ENCODE measurements at regions not wholly inside any gene's neighbourhood (a gene's known extent, or its start where the extent isn't known, plus 50 kb on each side); places are given as distances from the start of the nearest gene placed in this dataset.
"Not testable (repeated sequence)": the region's sequence is repeated elsewhere in the genome, so short reads cannot be mapped to it uniquely, and the experiment has no call there.

DNA sequence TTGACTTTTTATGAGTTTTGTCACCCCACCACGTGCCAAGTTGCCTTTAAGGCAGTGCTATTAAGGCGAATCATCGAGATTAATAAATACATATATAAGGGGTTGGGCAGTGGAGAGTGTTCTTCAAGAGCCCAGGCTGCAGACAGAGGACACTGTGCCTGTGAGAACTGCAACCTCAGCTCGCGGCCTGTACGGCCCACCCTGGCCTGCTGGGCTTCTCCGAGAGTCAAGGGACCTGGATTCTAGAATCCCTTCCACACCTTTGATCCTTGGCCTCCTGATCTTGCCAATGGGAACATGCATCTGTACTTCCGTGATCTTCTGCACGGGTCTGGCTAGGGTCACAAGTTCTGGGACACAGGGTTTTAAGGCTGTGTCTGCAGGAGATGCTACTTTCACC lies 54.5 kb downstream of the IRX5 start:
- no peak for DNase-seq (ENCODE audit: low spot score)
- in situ Hi-C loops (cut with HindIII; ENCODE audit: low sequenced_read_pairs) = no loop called here

DNA sequence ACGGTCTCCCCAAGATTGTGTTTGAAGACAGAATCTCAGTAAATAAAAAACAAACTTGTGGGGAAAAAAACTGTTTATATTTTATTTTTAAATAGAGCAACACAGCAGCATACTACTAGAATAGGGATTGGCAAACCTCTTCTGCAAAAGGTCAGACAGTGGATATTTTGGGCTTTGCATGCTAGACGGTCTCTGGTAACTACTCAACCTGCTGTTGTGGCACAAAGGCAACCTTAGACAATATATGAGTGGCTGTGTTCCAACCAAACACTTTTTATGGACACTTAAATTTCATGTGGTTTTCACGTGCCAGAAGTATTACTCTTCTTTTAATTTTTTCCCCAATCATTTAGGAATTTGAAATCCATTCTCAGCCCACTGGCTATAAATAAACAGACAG lies 55.0 kb downstream of the IRX5 start:
- in situ Hi-C loops (cut with HindIII; ENCODE audit: low sequenced_read_pairs) = no loop called here
- DNase-seq (ENCODE audit: low spot score) = no peak

DNA sequence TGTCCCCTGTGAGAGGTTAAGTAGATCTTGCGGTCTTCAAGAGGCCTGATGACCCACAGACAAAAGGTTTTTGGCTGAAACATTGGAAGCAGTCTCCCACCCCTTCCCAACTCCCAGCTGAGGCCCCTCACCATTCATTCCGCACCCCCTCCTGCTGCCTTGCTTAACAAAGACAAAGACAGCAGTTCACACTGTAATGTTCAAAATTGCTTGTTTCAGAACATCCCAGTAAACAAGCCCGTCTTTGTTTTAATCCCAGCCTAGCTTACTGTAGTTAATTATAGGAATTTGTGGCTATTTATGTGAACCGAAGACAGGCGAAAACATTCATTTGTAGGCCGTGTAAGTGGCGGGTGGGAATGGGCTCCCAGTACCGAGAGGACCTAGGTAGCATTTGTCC lies 55.7 kb downstream of the IRX5 start:
- DNase-seq (ENCODE audit: low spot score) = no peak
- in situ Hi-C loops (cut with HindIII; ENCODE audit: low sequenced_read_pairs) = no loop called here

DNA sequence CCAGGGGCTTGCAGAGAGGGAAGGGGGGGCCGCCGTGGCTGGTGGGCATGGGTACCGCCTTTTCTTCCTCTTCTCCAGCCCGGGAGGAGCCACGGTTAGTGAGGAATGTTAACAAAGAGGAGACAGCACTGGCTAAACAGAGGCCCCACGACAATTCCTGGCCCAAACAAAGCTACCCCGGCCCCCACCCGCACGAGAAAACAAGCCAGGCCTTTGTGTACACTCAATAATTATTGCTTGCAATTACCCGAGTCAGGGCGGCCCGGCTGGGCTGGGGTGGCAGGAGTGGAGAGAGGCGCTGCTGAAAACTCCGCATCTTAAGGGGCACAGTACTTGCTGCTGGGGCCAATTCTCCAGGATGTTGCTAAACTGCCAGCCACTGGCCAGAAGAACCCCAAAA lies 56.4 kb downstream of the IRX5 start:
- DNase-seq (ENCODE audit: low spot score) = no peak
- in situ Hi-C loops (cut with HindIII; ENCODE audit: low sequenced_read_pairs) = no loop called here

DNA sequence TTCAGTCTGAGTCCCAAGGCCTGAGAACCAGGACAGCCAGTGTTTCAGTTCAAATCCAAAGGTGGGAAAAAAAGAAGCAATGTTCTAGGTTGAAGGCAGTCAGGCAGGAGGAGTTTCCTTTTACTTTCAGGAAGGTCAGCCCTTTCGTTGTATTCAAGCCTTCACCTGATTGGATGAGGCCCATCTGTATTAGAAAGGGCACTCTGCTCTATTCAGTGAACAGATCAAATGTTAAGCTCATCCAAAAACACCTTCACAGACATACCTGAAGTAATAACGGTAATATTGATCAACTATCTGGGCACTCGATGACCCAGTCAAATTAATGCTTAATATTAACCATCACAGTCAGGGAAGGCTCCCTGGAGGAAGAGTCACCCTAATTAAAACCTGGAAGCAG lies 60.9 kb downstream of the IRX5 start:
- in situ Hi-C loops (cut with HindIII; ENCODE audit: low sequenced_read_pairs) = no loop called here
- no peak for DNase-seq (ENCODE audit: low spot score)

- DNase-seq (ENCODE audit: low spot score); in situ Hi-C loops (cut with HindIII; ENCODE audit: low sequenced_read_pairs): not testable (repeated sequence)
These were observed 61.3 kb downstream of the IRX5 start for GRCh38 chr16:54991946-54992345.

DNA sequence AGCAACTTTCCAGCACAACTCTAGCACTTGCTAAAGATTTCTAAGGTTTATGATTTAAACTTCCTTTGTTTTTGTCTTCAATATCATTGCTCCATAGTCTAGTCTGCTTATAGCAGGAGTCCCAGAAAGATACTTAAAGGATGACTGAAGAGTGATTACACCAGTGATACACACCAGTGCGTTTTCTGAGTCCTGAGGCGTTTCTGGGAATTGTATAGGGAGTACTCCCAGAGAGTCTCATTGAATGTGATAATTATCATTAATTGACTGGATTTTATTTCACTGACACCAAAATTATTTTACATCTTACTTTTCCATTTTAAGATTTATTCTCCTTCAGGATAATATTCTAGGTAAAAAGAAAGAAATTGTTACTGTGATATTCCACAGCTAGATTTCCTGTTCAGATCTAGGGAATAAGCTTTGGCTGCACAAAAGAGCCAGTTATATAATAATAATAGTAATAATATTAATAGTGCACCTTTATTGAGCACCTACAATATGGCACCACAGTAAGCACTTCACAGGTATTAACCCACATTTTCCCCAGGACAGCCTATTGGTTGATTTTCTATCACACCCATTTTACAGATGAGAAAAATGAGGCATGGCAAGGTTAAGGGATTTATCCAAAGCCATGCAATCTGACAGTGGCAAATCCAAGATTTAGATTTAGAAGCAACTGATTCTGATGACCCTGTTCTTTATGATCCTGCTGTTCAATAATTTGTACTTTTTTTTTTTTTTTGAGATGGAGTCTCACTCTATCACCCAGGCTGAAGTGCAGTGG lies 62.6 kb downstream of the IRX5 start:
- in situ Hi-C loops (cut with HindIII; ENCODE audit: low sequenced_read_pairs) = no loop called here
- no peak for DNase-seq (ENCODE audit: low spot score)

DNA sequence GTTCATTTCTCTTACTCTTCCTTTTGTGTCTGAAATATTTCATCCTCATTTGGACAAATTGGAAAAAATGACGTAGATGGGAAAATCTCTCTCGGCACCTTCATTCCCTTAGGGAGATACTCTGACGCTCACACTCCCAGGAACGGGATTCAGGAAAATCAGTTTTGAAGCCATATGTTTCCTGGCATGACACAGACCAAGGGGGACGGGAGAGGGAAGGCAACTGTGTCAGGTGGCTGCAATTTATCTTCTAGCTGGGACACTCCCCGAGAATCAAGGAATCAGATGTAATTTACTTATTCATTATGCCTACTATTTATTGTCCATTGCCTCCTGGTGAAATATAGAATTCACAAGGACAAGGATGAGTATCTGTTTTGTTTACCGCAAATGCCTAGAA lies 65.5 kb downstream of the IRX5 start:
- DNase-seq (ENCODE audit: low spot score) = no peak
- in situ Hi-C loops (cut with HindIII; ENCODE audit: low sequenced_read_pairs) = no loop called here

DNA sequence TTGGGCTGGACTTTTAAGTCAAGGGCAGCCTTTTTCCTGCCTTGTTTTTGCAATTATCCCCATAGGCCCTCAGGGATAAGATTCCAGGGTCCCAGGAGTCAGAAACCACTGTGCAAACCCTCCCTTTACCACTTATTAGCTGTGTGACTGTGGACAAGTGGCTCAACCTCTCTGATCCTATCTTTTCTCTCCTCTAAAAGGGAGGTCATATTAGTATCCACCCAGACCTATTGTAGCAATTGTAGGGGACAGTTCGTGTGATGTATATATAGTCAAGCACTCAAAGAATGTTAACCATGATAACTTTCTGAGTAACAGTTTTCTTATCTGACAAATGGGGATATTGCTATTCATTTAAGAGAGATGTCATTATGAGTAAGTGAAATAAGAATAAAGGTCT lies 68.2 kb downstream of the IRX5 start:
- in situ Hi-C loops (cut with HindIII; ENCODE audit: low sequenced_read_pairs) = no loop called here
- DNase-seq (ENCODE audit: low spot score) = no peak

GRCh38 chr16:54999481-54999880 lies 68.8 kb downstream of the IRX5 start:
- DNase-seq (ENCODE audit: low spot score) = no peak
- in situ Hi-C loops (cut with HindIII; ENCODE audit: low sequenced_read_pairs) = no loop called here

DNA sequence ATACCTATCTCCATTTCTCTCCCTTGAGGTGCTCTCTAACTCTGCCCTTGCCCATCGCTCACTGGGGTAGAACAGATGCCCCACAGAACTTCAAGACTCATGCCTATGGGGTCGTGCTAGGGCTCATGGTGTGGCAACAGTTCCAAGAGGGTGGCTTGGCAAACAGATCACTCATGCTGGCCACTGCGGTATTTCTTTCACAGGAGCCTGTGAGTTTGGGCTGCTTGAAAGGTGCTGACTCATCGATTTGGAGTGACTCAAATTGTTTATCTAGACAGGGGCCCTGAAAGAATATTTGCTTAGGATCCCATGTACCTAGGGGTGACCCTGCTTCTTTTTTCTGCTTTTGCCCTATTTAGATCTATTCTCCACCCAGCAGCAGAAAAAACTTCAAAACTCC lies 69.9 kb downstream of the IRX5 start:
- DNase-seq (ENCODE audit: low spot score) = no peak
- in situ Hi-C loops (cut with HindIII; ENCODE audit: low sequenced_read_pairs) = no loop called here

GRCh38 chr16:55001931-55002330 lies 71.3 kb downstream of the IRX5 start:
- in situ Hi-C loops (cut with HindIII; ENCODE audit: low sequenced_read_pairs) = no loop called here
- no peak for DNase-seq (ENCODE audit: low spot score)

DNA sequence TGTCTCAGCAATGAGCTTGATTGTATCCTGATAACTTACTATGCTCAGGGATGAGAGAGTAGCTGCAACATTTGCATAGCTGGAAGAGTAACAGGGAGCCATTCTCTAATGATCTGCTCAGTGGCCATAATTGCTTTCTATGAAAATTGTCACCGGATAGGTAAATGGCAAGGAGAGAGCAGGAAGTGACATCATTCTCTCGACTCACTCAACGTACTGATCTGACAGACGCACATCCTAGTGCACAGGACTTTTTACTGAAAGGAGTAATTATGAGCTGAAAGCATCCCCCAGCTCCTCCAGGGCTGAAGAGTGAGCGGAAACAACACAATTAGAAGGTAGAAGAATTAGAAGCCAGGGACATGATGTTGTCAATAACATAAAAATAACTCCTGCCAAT lies 71.8 kb downstream of the IRX5 start:
- DNase-seq (ENCODE audit: low spot score) = no peak
- in situ Hi-C loops (cut with HindIII; ENCODE audit: low sequenced_read_pairs) = no loop called here

DNA sequence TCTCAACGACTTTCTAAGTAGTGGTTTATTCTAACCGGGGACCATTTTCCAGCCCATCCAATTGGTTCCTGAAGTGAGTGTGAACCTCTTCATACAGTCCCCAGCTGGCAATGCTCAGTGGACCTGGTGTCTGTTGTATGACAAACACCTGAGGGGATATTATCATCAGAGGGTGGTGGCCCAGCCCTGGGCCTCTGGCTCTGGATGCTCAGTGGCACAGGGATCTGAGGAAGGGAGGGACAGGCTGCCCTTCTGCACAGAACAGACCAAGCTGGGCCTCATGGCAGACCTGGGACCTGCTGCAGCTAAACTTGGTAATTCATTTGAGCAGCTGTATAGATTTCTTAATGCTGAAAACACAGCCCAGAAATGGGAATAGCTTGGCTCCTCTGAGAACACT lies 72.6 kb downstream of the IRX5 start:
- no peak for DNase-seq (ENCODE audit: low spot score)
- in situ Hi-C loops (cut with HindIII; ENCODE audit: low sequenced_read_pairs) = no loop called here

- in situ Hi-C loops (cut with HindIII; ENCODE audit: low sequenced_read_pairs) = no loop called here
- peak; percentile 2 for DNase-seq (ENCODE audit: low spot score)
These were observed 73.3 kb downstream of the IRX5 start for GRCh38 chr16:55003916-55004315.

DNA sequence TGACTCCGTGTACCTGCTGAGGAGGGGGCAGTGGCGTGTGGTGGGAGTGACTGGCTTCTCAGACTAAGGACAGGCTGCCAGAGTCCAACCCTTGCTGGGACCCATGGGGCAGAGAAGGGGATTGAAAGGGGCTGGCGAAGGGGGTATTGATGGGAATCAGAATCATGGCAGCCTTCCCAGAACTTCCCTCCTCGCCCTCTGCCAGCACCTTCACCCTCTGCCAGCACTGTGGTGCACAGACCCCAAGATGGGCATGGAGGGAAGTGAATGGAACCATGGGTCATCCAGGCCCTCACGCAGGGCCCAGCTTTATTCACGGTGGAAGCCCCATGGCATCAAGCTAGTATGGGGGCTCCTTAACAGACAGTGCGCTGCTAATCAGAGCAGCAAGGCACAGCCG lies 76.8 kb downstream of the IRX5 start:
- DNase-seq (ENCODE audit: low spot score) = no peak
- in situ Hi-C loops (cut with HindIII; ENCODE audit: low sequenced_read_pairs) = no loop called here

DNA sequence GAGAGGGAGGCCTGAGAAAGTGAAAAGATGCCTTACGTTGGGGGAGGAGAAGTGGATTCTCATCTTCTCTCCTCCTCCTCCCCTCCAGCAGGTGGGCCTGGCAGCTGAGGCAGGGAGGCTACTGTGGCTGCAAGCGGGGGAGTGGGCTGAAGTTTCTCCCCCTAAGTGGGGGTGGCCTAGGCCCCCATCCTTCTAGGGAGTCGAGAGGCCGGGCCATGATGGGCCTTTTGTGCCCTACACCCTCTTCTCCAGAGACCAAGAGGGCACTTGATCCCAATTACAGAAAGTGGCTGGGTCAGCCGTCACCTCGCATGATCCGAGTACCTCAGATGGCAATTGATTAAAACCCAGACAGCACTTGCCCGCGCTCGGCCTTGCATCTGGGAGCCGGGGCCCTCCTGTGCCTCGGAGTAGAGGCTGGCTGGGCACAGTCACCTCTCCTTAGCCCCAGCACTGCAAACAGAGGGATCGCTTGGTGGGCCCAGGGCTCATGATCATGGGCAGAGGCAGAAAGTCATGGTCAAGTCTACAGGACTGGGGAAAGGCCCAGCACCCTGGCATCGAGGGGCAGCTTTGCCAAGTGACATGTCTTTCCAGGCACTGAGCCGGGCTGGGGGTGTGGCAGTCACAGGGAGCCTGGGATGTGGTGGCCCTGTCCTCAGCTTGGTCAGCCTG lies 78.3 kb downstream of the IRX5 start:
- in situ Hi-C loops (cut with HindIII; ENCODE audit: low sequenced_read_pairs) = no loop called here

DNA sequence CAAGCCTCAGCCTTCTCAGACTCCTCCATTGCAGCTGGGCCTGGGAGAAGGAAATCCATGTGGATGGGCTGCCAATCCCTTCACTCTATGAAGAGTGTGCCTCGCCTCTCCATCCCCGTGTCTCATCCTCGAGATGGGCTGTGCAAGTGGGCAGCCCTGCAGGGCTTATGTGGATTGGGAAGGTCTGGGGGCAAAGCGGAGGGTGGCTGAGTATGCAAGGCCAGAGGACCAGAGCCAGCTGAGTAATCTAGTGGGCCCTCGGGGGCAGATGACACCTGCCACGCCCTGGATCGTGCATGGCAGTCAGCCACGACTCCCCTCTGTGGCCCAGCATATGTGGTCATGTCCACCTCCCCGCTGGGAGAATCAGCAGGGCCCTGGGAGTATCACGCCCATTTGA lies 78.9 kb downstream of the IRX5 start:
- DNase-seq (ENCODE audit: low spot score) = no peak
- in situ Hi-C loops (cut with HindIII; ENCODE audit: low sequenced_read_pairs) = no loop called here

More for the DNA sequence above, 78.3 kb downstream of the IRX5 start:
- DNase-seq (ENCODE audit: low spot score) = no peak

GRCh38 chr16:55010492-55011160 lies 80.0 kb downstream of the IRX5 start:
- in situ Hi-C loops (cut with HindIII; ENCODE audit: low sequenced_read_pairs) = no loop called here
- no peak for DNase-seq (ENCODE audit: low spot score)

DNA sequence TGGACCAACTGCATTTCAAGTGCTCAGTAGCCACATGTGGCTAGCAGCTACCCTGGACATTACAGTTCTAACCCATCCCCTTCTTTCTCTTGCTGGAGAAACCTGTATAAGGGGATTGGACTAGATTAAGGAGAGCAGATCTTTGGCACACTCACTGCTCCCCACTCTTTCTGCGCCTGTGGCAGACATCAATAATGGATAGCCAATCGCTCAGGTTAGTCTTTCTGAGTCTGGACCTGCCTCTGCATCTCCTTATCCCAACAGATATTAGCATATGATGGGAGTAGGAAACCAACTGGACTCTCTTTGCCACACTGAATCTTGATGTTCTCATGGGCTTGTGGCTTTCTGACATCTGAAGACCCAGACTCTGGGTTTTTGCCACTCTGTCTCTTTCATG lies 81.7 kb downstream of the IRX5 start:
- in situ Hi-C loops (cut with HindIII; ENCODE audit: low sequenced_read_pairs) = no loop called here
- DNase-seq (ENCODE audit: low spot score) = no peak

- no peak for DNase-seq (ENCODE audit: low spot score)
- in situ Hi-C loops (cut with HindIII; ENCODE audit: low sequenced_read_pairs) = no loop called here
These were observed 82.1 kb downstream of the IRX5 start for GRCh38 chr16:55012793-55013192.

Measured in G401 (cell line).